GM10266 (cell line): ENCODE measurements at regions not wholly inside any gene's neighbourhood (a gene's known extent, or its start where the extent isn't known, plus 50 kb on each side); places are given as distances from the start of the nearest gene placed in this dataset.

Source experiments
- DNase-seq: peaks from one replicate; pipeline ENCODE4 v3.0.0; 2012; ENCODE audit errors: extremely low spot score
- TF ChIP-seq, protein P1 (sequence below): IDR thresholded peaks from 2 replicates; pipeline ENCODE4 v1.5.1; 2012; ENCODE audit warnings: mild to moderate bottlenecking, low read depth; ENCODE audit not compliant: control insufficient read depth, insufficient read depth; ENCODE audit errors: missing control alignments

DNA sequence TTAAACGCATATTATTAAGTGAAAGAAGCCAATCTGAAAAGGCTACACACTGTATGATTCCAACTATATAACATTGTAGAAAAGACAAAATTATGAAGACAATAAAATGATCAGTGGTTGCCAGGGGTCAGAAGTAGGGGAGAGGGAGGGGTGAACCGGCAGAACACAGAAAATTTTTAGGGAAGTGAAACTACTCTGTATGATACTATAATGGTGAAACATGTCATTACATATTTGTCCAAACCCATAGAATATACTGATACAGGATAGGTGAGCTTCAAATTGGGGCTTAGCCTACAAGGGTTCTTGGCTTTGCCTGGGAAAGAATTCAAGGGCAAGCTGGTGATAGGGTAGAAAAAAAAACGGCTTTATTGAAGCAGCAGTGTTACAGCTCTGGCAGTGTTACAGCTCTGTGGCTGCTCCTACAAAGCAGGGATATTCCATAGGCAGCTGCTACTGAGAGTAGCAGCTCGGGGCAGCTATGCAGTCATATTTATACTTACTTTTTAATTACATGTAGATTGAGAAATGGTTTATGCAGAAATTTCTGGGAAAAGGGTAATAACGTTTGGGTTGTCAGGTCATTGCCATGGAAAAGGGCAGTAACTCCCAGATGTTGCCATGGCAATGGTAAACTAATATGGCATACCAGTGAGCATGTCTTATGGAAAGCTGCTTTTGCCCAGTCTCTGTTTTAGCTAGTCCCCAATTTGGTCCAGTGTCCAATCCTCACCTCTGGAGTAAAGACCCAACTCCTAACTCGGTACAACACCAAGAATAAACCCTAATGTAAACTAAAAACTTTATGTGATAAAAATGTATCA, 125.1 kb upstream of the SLC25A36 start:
- TF ChIP-seq, protein P1, sequence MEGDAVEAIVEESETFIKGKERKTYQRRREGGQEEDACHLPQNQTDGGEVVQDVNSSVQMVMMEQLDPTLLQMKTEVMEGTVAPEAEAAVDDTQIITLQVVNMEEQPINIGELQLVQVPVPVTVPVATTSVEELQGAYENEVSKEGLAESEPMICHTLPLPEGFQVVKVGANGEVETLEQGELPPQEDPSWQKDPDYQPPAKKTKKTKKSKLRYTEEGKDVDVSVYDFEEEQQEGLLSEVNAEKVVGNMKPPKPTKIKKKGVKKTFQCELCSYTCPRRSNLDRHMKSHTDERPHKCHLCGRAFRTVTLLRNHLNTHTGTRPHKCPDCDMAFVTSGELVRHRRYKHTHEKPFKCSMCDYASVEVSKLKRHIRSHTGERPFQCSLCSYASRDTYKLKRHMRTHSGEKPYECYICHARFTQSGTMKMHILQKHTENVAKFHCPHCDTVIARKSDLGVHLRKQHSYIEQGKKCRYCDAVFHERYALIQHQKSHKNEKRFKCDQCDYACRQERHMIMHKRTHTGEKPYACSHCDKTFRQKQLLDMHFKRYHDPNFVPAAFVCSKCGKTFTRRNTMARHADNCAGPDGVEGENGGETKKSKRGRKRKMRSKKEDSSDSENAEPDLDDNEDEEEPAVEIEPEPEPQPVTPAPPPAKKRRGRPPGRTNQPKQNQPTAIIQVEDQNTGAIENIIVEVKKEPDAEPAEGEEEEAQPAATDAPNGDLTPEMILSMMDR, result no peak
- DNase-seq, result no peak

GRCh38 chr3:140821493-140821892, 120.1 kb upstream of the SLC25A36 start:
- DNase-seq, result no peak
- TF ChIP-seq, protein P1, result no peak

DNA sequence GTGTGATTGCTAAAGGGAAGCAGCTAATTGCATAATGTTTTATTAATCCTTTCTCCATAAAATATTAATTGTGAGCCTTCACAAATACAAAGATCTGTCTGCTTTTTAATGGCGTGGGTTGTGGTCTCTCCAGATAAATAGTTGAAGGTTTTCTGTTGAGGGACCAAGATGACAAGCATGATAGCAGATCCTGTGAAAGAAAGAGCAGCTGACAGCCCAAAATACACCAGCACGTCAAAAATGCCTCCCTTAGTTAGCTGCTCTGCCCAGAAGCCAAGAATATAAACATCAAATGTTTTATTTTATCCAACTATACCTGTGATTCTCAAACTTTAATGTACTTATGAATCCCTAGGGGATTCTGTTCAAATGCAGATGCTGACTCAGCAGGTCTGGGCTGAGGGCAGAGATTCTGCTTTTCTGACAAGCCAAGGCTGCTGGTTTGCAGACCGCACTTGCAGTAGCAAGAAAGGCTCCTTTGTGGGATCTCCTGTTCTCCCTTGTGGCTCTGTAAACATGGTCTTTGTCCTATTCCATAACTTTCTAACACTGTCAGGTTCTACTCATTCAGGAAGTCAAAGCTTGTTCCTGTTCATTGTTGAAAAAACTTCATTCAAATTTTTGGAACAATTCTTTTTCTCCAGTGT, 119.1 kb upstream of the SLC25A36 start:
- no peak for DNase-seq
- TF ChIP-seq, protein P1, result no peak

DNA sequence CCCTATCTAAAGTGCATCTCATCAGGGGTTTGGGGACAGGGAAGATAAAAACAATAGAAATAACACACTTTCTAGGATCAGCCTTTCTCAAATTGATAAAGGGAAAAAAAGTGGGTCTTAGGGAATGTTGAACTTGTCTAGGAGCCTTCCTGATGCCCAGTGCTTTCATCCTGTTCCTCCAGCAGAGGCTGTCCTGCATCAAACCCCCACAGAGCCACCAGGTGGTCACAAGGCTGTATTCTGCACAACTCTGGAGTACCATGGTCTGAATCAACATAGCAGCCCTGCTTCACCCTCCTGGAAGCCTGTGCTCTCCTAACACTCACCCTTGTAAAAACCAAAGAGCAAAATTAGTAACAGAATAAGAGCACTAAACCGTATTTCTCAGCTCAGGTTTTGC, 118.5 kb upstream of the SLC25A36 start:
- no peak for DNase-seq
- TF ChIP-seq, protein P1, result no peak

DNA sequence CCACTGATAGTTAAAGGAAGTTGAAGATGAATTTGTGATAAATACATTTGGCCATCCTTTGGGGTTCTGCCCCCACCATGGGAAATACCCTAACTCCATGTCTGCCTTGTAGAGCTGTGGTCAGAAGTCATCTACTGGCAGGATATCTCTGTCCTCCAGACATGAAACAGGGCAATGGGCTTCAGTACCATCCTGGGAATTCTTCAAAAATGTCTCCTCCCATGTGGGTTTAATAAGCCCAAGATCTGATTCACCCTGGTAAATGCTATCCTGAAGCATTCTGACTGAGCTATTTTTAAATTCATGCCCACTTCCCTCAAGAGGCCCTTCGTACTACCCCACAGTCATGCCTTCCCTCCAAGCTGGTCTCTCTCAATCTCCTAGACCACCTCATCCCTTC, 113.7 kb upstream of the SLC25A36 start:
- no peak for DNase-seq
- TF ChIP-seq, protein P1, result no peak

- no peak for DNase-seq
- TF ChIP-seq, protein P1, result no peak
These were observed 113.1 kb upstream of the SLC25A36 start for GRCh38 chr3:140828585-140828984.

GRCh38 chr3:140829796-140830195, 111.8 kb upstream of the SLC25A36 start:
- TF ChIP-seq, protein P1, result no peak
- DNase-seq, result no peak
